ENCODE measurements at regions not wholly inside any gene's neighbourhood (a gene's known extent, or its start where the extent isn't known, plus 50 kb on each side); places are given as distances from the start of the nearest gene placed in this dataset.

- TF ChIP-seq SIX5 (IDR thresholded peaks at IDR 0.05; ENCODE audit: low read depth, low read length) (no peak), SP4 (IDR thresholded peaks at IDR 0.05; ENCODE audit: low read length) (no peak), BACH1 (IDR thresholded peaks at IDR 0.05; ENCODE audit: low read length) (no peak), RXRA (IDR thresholded peaks at IDR 0.05; ENCODE audit: insufficient read depth, low read depth, low read length) (no peak), SP1 (IDR thresholded peaks at IDR 0.05; ENCODE audit: low read depth, low read length) (no peak), CTBP2 (IDR thresholded peaks at IDR 0.05; ENCODE audit: borderline replicate concordance, insufficient read depth, insufficient read length, low read length) (no peak), SAP30 (IDR thresholded peaks at IDR 0.05; ENCODE audit: insufficient read depth, insufficient replicate concordance, low read length) (no peak)
- TF ChIP-seq, protein P1, sequence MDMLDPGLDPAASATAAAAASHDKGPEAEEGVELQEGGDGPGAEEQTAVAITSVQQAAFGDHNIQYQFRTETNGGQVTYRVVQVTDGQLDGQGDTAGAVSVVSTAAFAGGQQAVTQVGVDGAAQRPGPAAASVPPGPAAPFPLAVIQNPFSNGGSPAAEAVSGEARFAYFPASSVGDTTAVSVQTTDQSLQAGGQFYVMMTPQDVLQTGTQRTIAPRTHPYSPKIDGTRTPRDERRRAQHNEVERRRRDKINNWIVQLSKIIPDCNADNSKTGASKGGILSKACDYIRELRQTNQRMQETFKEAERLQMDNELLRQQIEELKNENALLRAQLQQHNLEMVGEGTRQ (IDR thresholded peaks at IDR 0.05; ENCODE audit: low read length): no peak
Observed at GRCh38 chr3:72412340-72412956, 435.8 kb downstream of the SHQ1 start (continued).

Data from H1 (cell line).